ENCODE measurements at regions not wholly inside any gene's neighbourhood (a gene's known extent, or its start where the extent isn't known, plus 50 kb on each side); places are given as distances from the start of the nearest gene placed in this dataset.

DNA sequence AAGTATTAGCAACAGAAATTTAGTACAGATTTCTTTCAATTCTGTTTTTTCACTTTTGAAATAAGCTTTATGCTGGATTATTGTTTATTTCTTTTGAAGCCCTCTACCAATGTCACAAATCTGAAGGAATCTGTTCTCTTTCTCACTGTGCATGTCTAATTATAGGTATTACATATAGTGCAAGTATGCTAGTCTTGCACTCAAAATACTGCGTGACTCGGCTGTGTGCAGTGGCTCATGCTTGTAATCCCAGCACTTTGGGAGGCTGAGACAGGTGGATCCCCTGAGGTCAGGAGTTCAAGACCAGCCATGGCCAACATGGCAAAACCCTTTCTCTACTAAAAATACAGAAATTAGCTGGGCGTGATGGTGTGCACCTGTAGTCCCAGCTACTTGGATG, 95.8 kb upstream of the PLAAT1 start:
- TF ChIP-seq, protein P1, sequence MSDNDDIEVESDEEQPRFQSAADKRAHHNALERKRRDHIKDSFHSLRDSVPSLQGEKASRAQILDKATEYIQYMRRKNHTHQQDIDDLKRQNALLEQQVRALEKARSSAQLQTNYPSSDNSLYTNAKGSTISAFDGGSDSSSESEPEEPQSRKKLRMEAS (IDR thresholded peaks at IDR 0.05; ENCODE audit: low read depth), result no peak
- no peak for TF ChIP-seq EP300 (IDR thresholded peaks at IDR 0.05; ENCODE audit: borderline replicate concordance in 1 of 2, low read depth in 1 of 2, low read length in 1 of 2)
- TF ChIP-seq, protein P2, sequence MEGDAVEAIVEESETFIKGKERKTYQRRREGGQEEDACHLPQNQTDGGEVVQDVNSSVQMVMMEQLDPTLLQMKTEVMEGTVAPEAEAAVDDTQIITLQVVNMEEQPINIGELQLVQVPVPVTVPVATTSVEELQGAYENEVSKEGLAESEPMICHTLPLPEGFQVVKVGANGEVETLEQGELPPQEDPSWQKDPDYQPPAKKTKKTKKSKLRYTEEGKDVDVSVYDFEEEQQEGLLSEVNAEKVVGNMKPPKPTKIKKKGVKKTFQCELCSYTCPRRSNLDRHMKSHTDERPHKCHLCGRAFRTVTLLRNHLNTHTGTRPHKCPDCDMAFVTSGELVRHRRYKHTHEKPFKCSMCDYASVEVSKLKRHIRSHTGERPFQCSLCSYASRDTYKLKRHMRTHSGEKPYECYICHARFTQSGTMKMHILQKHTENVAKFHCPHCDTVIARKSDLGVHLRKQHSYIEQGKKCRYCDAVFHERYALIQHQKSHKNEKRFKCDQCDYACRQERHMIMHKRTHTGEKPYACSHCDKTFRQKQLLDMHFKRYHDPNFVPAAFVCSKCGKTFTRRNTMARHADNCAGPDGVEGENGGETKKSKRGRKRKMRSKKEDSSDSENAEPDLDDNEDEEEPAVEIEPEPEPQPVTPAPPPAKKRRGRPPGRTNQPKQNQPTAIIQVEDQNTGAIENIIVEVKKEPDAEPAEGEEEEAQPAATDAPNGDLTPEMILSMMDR (IDR thresholded peaks at IDR 0.05), result no peak
- no peak for TF ChIP-seq RAD21 (IDR thresholded peaks at IDR 0.05; ENCODE audit: low read length)
- TF ChIP-seq MXI1 (IDR thresholded peaks at IDR 0.05; ENCODE audit: low read depth, low read length), result no peak
- no peak for TF ChIP-seq EZH2phosphoT487 (IDR thresholded peaks at IDR 0.05; ENCODE audit: borderline replicate concordance, low read depth)
- TF ChIP-seq, protein P3, sequence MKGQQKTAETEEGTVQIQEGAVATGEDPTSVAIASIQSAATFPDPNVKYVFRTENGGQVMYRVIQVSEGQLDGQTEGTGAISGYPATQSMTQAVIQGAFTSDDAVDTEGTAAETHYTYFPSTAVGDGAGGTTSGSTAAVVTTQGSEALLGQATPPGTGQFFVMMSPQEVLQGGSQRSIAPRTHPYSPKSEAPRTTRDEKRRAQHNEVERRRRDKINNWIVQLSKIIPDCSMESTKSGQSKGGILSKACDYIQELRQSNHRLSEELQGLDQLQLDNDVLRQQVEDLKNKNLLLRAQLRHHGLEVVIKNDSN (IDR thresholded peaks at IDR 0.05; ENCODE audit: borderline replicate concordance, low read depth), result no peak
- no peak for TF ChIP-seq TCF12 (IDR thresholded peaks at IDR 0.05)
- no peak for TF ChIP-seq POLR2AphosphoS5 (IDR thresholded peaks at IDR 0.05; ENCODE audit: low read depth, low read length)
- no peak for TF ChIP-seq NFIC (IDR thresholded peaks at IDR 0.05; ENCODE audit: borderline replicate concordance)
- no peak for TF ChIP-seq ELF1 (IDR thresholded peaks at IDR 0.05)
- TF ChIP-seq SIN3A (IDR thresholded peaks at IDR 0.05; ENCODE audit: borderline replicate concordance, low read depth, low read length), result no peak
- no peak for TF ChIP-seq FOSL2 (IDR thresholded peaks at IDR 0.05; ENCODE audit: borderline replicate concordance, low read depth)
